ENCODE measurements at regions not wholly inside any gene's neighbourhood (a gene's known extent, or its start where the extent isn't known, plus 50 kb on each side); places are given as distances from the start of the nearest gene placed in this dataset.

DNA sequence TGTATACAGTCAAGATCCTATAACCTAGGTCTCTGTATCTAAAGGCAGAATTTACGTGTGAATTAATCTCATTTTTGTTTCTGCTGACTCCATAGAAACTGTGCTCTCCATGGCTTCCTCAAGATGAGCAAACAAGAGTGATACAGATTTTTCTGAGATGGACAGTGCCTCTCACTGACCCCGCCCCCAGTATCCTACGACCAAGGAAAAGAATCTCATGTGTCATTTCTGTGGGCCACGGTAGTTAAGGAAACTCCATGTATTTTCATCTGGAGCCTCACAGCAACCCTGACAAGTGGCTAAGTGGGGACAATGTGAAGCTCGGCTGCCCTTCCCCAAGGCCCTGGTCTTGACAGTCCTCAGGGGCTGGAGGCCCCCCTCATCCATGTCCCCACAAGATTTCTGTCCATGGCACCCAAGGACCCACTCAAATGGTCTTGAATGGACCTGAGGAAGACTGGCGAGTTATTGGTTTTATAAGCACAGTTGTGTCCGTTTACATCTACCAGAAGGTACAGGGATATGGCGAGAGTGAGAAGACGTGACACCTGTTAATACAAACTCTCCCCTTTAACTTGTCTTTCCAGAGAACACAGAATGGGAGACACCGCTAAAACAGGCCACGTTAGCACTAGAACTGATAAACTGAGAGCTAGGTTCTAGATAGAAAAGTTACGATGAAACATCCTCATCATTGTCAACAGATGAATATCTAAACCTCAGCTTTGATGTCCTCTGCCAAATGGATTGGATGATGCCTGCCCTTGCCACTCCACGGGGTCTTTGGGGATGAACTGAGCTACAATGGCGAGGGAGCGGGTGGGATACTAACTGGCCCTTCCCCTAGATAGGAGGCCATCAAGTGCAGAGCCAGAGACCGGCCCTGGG is 108.4 kb upstream of the EGLN3 start:
- no peaks in the 10 kb centered on the region for H4K20me1 ChIP-seq (ENCODE audit: insufficient read depth)
- no peaks in the 10 kb centered on the region for H3K36me3 ChIP-seq (ENCODE audit: insufficient read depth, low read length)
- H3K4me2 ChIP-seq (ENCODE audit: low read length), result no peak overlapping the region
- no peaks in the 10 kb centered on the region for H3K9me2 ChIP-seq (ENCODE audit: insufficient read depth, low read length)
- no peaks in the 10 kb centered on the region for H3K79me2 ChIP-seq (replicated peaks; ENCODE audit: insufficient read depth, low read length)
- TF ChIP-seq POLR2AphosphoS5 (IDR thresholded peaks at IDR 0.05) (no peak), MXI1 (conservative IDR thresholded peaks at IDR 0.05; ENCODE audit: poor library complexity, severe bottlenecking) (no peak), TAF1 (IDR thresholded peaks at IDR 0.05; ENCODE audit: low read depth) (no peak), EP300 (conservative IDR thresholded peaks at IDR 0.05; ENCODE audit: poor library complexity, severe bottlenecking) (no peak), RAD21 (conservative IDR thresholded peaks at IDR 0.05) (no peak), REST (IDR thresholded peaks at IDR 0.05; ENCODE audit: borderline replicate concordance) (no peak), CTCF (IDR thresholded peaks at IDR 0.05; ENCODE audit: poor library complexity, severe bottlenecking) (no peak), SMC3 (conservative IDR thresholded peaks at IDR 0.05; ENCODE audit: poor library complexity) (no peak), EZH2 (IDR thresholded peaks at IDR 0.05; ENCODE audit: borderline replicate concordance, insufficient read depth, low read length, poor library complexity, severe bottlenecking) (no peak)
- no peak overlapping the region for H2AFZ ChIP-seq (ENCODE audit: low read depth, low read length)
- H3K27ac ChIP-seq (ENCODE audit: low read length), result no peak overlapping the region
- H3F3A ChIP-seq (ENCODE audit: insufficient read depth, low read length, poor library complexity, severe bottlenecking), result no peaks in the 10 kb centered on the region
- H3K9me3 ChIP-seq (ENCODE audit: low read length), result no peaks in the 10 kb centered on the region
- H3K4me3 ChIP-seq (ENCODE audit: low read length), result peak overlapping the region; percentile 76
- peaks cover 13% of the 10 kb centered on the region for H3K27me3 ChIP-seq (ENCODE audit: insufficient read depth, low read depth, low read length)
- peak overlapping the region; percentile 41 for H3K9ac ChIP-seq (ENCODE audit: low read length)

GRCh38 chr14:34058510-34058909 is 107.6 kb upstream of the EGLN3 start:
- Histone ChIP-seq H3K9ac (ENCODE audit: low read length) (no peak overlapping the region), H2AFZ (ENCODE audit: low read depth, low read length) (no peak overlapping the region), H3K9me2 (ENCODE audit: insufficient read depth, low read length) (no peaks in the 10 kb centered on the region), H3K4me3 (ENCODE audit: low read length) (no peak overlapping the region), H3K4me2 (ENCODE audit: low read length) (no peak overlapping the region), H4K20me1 (ENCODE audit: insufficient read depth) (no peaks in the 10 kb centered on the region), H3K27me3 (ENCODE audit: insufficient read depth, low read depth, low read length) (peaks cover 13% of the 10 kb centered on the region), H3F3A (ENCODE audit: insufficient read depth, low read length, poor library complexity, severe bottlenecking) (no peaks in the 10 kb centered on the region), H3K36me3 (ENCODE audit: insufficient read depth, low read length) (no peaks in the 10 kb centered on the region), H3K9me3 (ENCODE audit: low read length) (no peaks in the 10 kb centered on the region), H3K27ac (ENCODE audit: low read length) (no peak overlapping the region), H3K79me2 (replicated peaks; ENCODE audit: insufficient read depth, low read length) (no peaks in the 10 kb centered on the region)
- TF ChIP-seq EZH2 (IDR thresholded peaks at IDR 0.05; ENCODE audit: borderline replicate concordance, insufficient read depth, low read length, poor library complexity, severe bottlenecking) (no peak), TAF1 (IDR thresholded peaks at IDR 0.05; ENCODE audit: low read depth) (no peak), POLR2AphosphoS5 (IDR thresholded peaks at IDR 0.05) (no peak), EP300 (conservative IDR thresholded peaks at IDR 0.05; ENCODE audit: poor library complexity, severe bottlenecking) (no peak), CTCF (IDR thresholded peaks at IDR 0.05; ENCODE audit: poor library complexity, severe bottlenecking) (no peak), RAD21 (conservative IDR thresholded peaks at IDR 0.05) (no peak), MXI1 (conservative IDR thresholded peaks at IDR 0.05; ENCODE audit: poor library complexity, severe bottlenecking) (no peak), REST (IDR thresholded peaks at IDR 0.05; ENCODE audit: borderline replicate concordance) (no peak), SMC3 (conservative IDR thresholded peaks at IDR 0.05; ENCODE audit: poor library complexity) (no peak)
